ENCODE measurements at regions not wholly inside any gene's neighbourhood (a gene's known extent, or its start where the extent isn't known, plus 50 kb on each side); places are given as distances from the start of the nearest gene placed in this dataset.

DNA sequence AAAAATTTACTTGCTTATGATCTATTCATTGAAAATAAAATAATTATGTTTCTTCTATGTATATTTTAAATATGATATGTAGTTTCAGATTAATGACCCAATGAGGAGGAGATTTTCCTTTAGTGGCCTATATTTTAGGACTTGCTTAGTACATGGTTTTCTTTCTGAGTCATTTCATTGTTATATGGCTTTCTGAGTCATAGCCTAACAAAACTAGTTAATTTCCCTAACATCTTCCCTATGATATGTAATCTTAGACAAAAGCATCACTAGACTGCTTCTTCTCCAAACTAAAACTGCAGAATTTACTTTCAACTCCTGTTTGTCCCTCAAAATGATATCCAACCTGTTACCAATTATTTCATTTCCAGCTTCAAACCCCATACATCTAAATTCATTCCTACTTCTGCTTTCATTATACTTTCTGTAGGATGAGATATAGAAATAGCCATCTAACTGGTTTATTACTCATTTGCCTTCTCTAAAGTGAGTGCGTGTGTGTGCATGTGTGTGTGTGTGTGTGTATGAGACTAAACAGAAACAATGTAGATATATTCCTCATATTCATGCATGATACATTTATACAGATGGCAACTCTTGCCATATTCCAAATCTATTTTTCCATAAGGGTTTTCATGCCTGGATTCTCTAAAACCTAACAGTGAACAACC is 915.0 kb upstream of the GBE1 start:
- Histone ChIP-seq H3K79me2 (ENCODE audit: control insufficient read depth, insufficient read depth, low read length) (no peaks in the 10 kb centered on the region), H3K18ac (ENCODE audit: low read length) (no peak overlapping the region), H3K4me2 (ENCODE audit: low read length) (no peak overlapping the region), H3K9ac (ENCODE audit: low read length) (no peak overlapping the region), H2BK120ac (ENCODE audit: low read depth, low read length) (no peak overlapping the region), H3K4me1 (ENCODE audit: control insufficient read depth, low read depth, low read length) (no peaks in the 10 kb centered on the region), H3K36me3 (ENCODE audit: control insufficient read depth, insufficient read depth, low read length) (no peaks in the 10 kb centered on the region), H2BK5ac (ENCODE audit: low read length) (no peak overlapping the region), H3K56ac (ENCODE audit: low read length) (no peak overlapping the region), H3K4ac (ENCODE audit: low read depth, low read length) (no peak overlapping the region), H3K79me1 (ENCODE audit: low read length) (no peaks in the 10 kb centered on the region), H3K23ac (ENCODE audit: low read length) (no peak overlapping the region), H4K5ac (ENCODE audit: low read length) (no peak overlapping the region), H3K4me3 (ENCODE audit: low read length) (no peak overlapping the region), H3K27ac (ENCODE audit: low read depth, low read length) (no peak overlapping the region), H2BK15ac (replicated peaks; ENCODE audit: low read depth) (no peak overlapping the region), H3K27me3 (ENCODE audit: insufficient read depth, low read length, poor library complexity) (no peaks in the 10 kb centered on the region), H2AK5ac (ENCODE audit: low read length) (no peak overlapping the region), H4K8ac (ENCODE audit: low read depth, low read length) (no peak overlapping the region)
- no peak for DNase-seq
- no CpG with 5 or more reads among the region's 1 CpG for WGBS (ENCODE audit: extremely low coverage, insufficient coverage, low lambda C conversion rate)

DNA sequence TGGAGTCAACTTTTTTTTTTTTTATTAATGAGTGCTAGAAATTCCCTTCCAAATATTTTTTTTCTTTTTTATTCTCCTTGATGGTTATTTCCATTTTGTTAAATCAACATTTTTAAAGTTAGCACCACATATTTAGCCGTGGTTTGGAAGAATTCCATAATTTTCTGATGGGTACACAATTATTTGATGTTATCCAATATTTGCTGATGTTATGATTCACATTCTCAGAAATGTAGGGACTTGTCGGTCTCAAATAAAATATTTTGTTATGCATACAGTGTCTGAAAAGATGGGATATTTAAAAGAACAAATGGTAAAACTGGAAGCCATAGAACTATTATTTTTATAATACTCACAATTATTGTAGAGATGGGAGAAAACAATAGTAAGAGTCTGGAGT is 911.5 kb upstream of the GBE1 start:
- WGBS (ENCODE audit: extremely low coverage, insufficient coverage, low lambda C conversion rate), result no CpG with 5 or more reads among the region's 2 CpGs
- no peak overlapping the region for H3K56ac ChIP-seq (ENCODE audit: low read length)

GRCh38 chr3:82671466-82671865 is 910.0 kb upstream of the GBE1 start:
- Histone ChIP-seq H3K27me3 (ENCODE audit: insufficient read depth, low read length, poor library complexity) (no peaks in the 10 kb centered on the region), H3K4ac (ENCODE audit: low read depth, low read length) (no peak overlapping the region), H2BK5ac (ENCODE audit: low read length) (no peak overlapping the region), H3K4me3 (ENCODE audit: low read length) (no peak overlapping the region), H3K79me2 (ENCODE audit: control insufficient read depth, insufficient read depth, low read length) (no peaks in the 10 kb centered on the region), H3K4me2 (ENCODE audit: low read length) (no peak overlapping the region), H3K36me3 (ENCODE audit: control insufficient read depth, insufficient read depth, low read length) (no peaks in the 10 kb centered on the region), H3K9ac (ENCODE audit: low read length) (no peak overlapping the region), H2BK15ac (replicated peaks; ENCODE audit: low read depth) (no peak overlapping the region), H4K5ac (ENCODE audit: low read length) (no peak overlapping the region), H3K27ac (ENCODE audit: low read depth, low read length) (no peak overlapping the region), H3K56ac (ENCODE audit: low read length) (no peak overlapping the region), H3K79me1 (ENCODE audit: low read length) (no peaks in the 10 kb centered on the region), H4K8ac (ENCODE audit: low read depth, low read length) (no peak overlapping the region), H2BK120ac (ENCODE audit: low read depth, low read length) (no peak overlapping the region), H2AK5ac (ENCODE audit: low read length) (no peak overlapping the region), H3K23ac (ENCODE audit: low read length) (no peak overlapping the region), H3K18ac (ENCODE audit: low read length) (no peak overlapping the region), H3K4me1 (ENCODE audit: control insufficient read depth, low read depth, low read length) (no peaks in the 10 kb centered on the region)
- no CpG with 5 or more reads among the region's 1 CpG for WGBS (ENCODE audit: extremely low coverage, insufficient coverage, low lambda C conversion rate)
- DNase-seq, result no peak

More for the DNA sequence above, 911.5 kb upstream of the GBE1 start:
- H3K36me3 ChIP-seq (ENCODE audit: control insufficient read depth, insufficient read depth, low read length), result no peaks in the 10 kb centered on the region
- H2BK5ac ChIP-seq (ENCODE audit: low read length), result no peak overlapping the region
- no peaks in the 10 kb centered on the region for H3K79me1 ChIP-seq (ENCODE audit: low read length)
- no peak overlapping the region for H3K4me2 ChIP-seq (ENCODE audit: low read length)
- H3K23ac ChIP-seq (ENCODE audit: low read length), result no peak overlapping the region
- no peaks in the 10 kb centered on the region for H3K4me1 ChIP-seq (ENCODE audit: control insufficient read depth, low read depth, low read length)
- no peak overlapping the region for H4K5ac ChIP-seq (ENCODE audit: low read length)
- H2BK120ac ChIP-seq (ENCODE audit: low read depth, low read length), result no peak overlapping the region
- no peak overlapping the region for H3K4me3 ChIP-seq (ENCODE audit: low read length)
- no peak overlapping the region for H2BK15ac ChIP-seq (replicated peaks; ENCODE audit: low read depth)
- no peak overlapping the region for H2AK5ac ChIP-seq (ENCODE audit: low read length)
- H3K27ac ChIP-seq (ENCODE audit: low read depth, low read length), result no peak overlapping the region
- no peak overlapping the region for H3K18ac ChIP-seq (ENCODE audit: low read length)
- H3K27me3 ChIP-seq (ENCODE audit: insufficient read depth, low read length, poor library complexity), result no peaks in the 10 kb centered on the region
- no peak overlapping the region for H4K8ac ChIP-seq (ENCODE audit: low read depth, low read length)
- H3K79me2 ChIP-seq (ENCODE audit: control insufficient read depth, insufficient read depth, low read length), result no peaks in the 10 kb centered on the region
- H3K4ac ChIP-seq (ENCODE audit: low read depth, low read length), result no peak overlapping the region
- no peak for DNase-seq
- no peak overlapping the region for H3K9ac ChIP-seq (ENCODE audit: low read length)

DNA sequence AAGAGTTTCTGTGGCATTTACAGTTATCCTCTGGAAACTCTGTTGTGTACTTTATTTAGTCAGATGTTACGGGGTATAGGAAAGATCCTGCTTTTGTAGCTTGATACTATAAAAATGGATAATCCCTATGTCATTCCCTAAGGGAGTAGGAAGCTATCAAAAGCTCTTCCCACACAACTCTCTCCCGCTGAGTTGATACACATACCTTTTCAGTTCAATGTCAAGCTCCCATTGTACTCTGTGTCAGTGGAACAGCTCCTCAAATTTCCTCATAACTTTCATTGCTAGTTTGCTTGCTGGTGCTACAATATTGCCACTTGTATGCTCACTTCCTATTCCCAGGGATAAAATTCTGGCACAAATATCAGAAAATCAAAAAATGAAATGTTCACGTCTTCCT is 893.3 kb upstream of the GBE1 start:
- Histone ChIP-seq H2BK5ac (ENCODE audit: low read length) (no peak overlapping the region), H4K8ac (ENCODE audit: low read depth, low read length) (no peak overlapping the region), H4K5ac (ENCODE audit: low read length) (no peak overlapping the region), H3K36me3 (ENCODE audit: control insufficient read depth, insufficient read depth, low read length) (no peaks in the 10 kb centered on the region), H2BK15ac (replicated peaks; ENCODE audit: low read depth) (no peak overlapping the region), H3K4me2 (ENCODE audit: low read length) (no peak overlapping the region), H3K27ac (ENCODE audit: low read depth, low read length) (no peak overlapping the region), H3K18ac (ENCODE audit: low read length) (no peak overlapping the region), H3K4me1 (ENCODE audit: control insufficient read depth, low read depth, low read length) (no peaks in the 10 kb centered on the region), H3K4me3 (ENCODE audit: low read length) (no peak overlapping the region), H3K23ac (ENCODE audit: low read length) (no peak overlapping the region), H2AK5ac (ENCODE audit: low read length) (no peak overlapping the region), H3K27me3 (ENCODE audit: insufficient read depth, low read length, poor library complexity) (no peaks in the 10 kb centered on the region), H3K79me1 (ENCODE audit: low read length) (no peaks in the 10 kb centered on the region), H3K4ac (ENCODE audit: low read depth, low read length) (no peak overlapping the region), H3K9ac (ENCODE audit: low read length) (no peak overlapping the region), H3K79me2 (ENCODE audit: control insufficient read depth, insufficient read depth, low read length) (no peaks in the 10 kb centered on the region), H3K56ac (ENCODE audit: low read length) (no peak overlapping the region), H2BK120ac (ENCODE audit: low read depth, low read length) (no peak overlapping the region)
- DNase-seq, result peak; percentile 4
- WGBS (ENCODE audit: extremely low coverage, insufficient coverage, low lambda C conversion rate), result no CpG with 5 or more reads among the region's 3 CpGs

- Histone ChIP-seq H2BK15ac (replicated peaks; ENCODE audit: low read depth) (no peak overlapping the region), H3K27me3 (ENCODE audit: insufficient read depth, low read length, poor library complexity) (no peaks in the 10 kb centered on the region), H3K79me2 (ENCODE audit: control insufficient read depth, insufficient read depth, low read length) (no peaks in the 10 kb centered on the region), H3K18ac (ENCODE audit: low read length) (no peak overlapping the region), H3K79me1 (ENCODE audit: low read length) (no peaks in the 10 kb centered on the region), H3K23ac (ENCODE audit: low read length) (no peak overlapping the region), H3K56ac (ENCODE audit: low read length) (no peak overlapping the region), H2BK5ac (ENCODE audit: low read length) (no peak overlapping the region), H3K36me3 (ENCODE audit: control insufficient read depth, insufficient read depth, low read length) (no peaks in the 10 kb centered on the region), H3K4ac (ENCODE audit: low read depth, low read length) (no peak overlapping the region), H4K5ac (ENCODE audit: low read length) (no peak overlapping the region), H4K8ac (ENCODE audit: low read depth, low read length) (no peak overlapping the region), H3K9ac (ENCODE audit: low read length) (no peak overlapping the region), H3K4me3 (ENCODE audit: low read length) (no peak overlapping the region), H2AK5ac (ENCODE audit: low read length) (no peak overlapping the region), H2BK120ac (ENCODE audit: low read depth, low read length) (no peak overlapping the region), H3K4me2 (ENCODE audit: low read length) (no peak overlapping the region), H3K27ac (ENCODE audit: low read depth, low read length) (no peak overlapping the region), H3K4me1 (ENCODE audit: control insufficient read depth, low read depth, low read length) (no peaks in the 10 kb centered on the region)
- peak; percentile 60 for DNase-seq
These were observed 882.5 kb upstream of the GBE1 start for GRCh38 chr3:82643948-82644347.

- H3K27ac ChIP-seq (ENCODE audit: low read depth, low read length), result no peak overlapping the region
- H3K4me1 ChIP-seq (ENCODE audit: control insufficient read depth, low read depth, low read length), result no peaks in the 10 kb centered on the region
- no peak overlapping the region for H2BK15ac ChIP-seq (replicated peaks; ENCODE audit: low read depth)
- H2BK120ac ChIP-seq (ENCODE audit: low read depth, low read length), result no peak overlapping the region
- H3K36me3 ChIP-seq (ENCODE audit: control insufficient read depth, insufficient read depth, low read length), result no peaks in the 10 kb centered on the region
- no peak for DNase-seq
- H3K4me3 ChIP-seq (ENCODE audit: low read length), result no peak overlapping the region
- H3K79me2 ChIP-seq (ENCODE audit: control insufficient read depth, insufficient read depth, low read length), result no peaks in the 10 kb centered on the region
- no peaks in the 10 kb centered on the region for H3K27me3 ChIP-seq (ENCODE audit: insufficient read depth, low read length, poor library complexity)
- H3K56ac ChIP-seq (ENCODE audit: low read length), result no peak overlapping the region
- H3K4ac ChIP-seq (ENCODE audit: low read depth, low read length), result no peak overlapping the region
- H4K8ac ChIP-seq (ENCODE audit: low read depth, low read length), result no peak overlapping the region
- H4K5ac ChIP-seq (ENCODE audit: low read length), result no peak overlapping the region
- no peak overlapping the region for H3K9ac ChIP-seq (ENCODE audit: low read length)
- no peak overlapping the region for H3K18ac ChIP-seq (ENCODE audit: low read length)
- H2AK5ac ChIP-seq (ENCODE audit: low read length), result no peak overlapping the region
- WGBS (ENCODE audit: extremely low coverage, insufficient coverage, low lambda C conversion rate), result no CpG with 5 or more reads among the region's 2 CpGs
- H3K4me2 ChIP-seq (ENCODE audit: low read length), result no peak overlapping the region
- H2BK5ac ChIP-seq (ENCODE audit: low read length), result no peak overlapping the region
- H3K79me1 ChIP-seq (ENCODE audit: low read length), result no peaks in the 10 kb centered on the region
- H3K23ac ChIP-seq (ENCODE audit: low read length), result no peak overlapping the region
These were observed 880.3 kb upstream of the GBE1 start for GRCh38 chr3:82641701-82642100.
